DND-41 (cell line): ENCODE measurements at regions not wholly inside any gene's neighbourhood (a gene's known extent, or its start where the extent isn't known, plus 50 kb on each side); places are given as distances from the start of the nearest gene placed in this dataset.

Experiments used
- ATAC-seq: fragments of 200-7000 bp; cut with Tn5 transposase; 3 replicates; pipeline ENCODE4 v1.9.1; 2021; ENCODE audit warnings: low read depth; ENCODE audit not compliant: insufficient read depth
- DNase-seq: peaks from one replicate; pipeline ENCODE4 v3.0.0-alpha.2; 2020
- H2AFZ ChIP-seq: 2 replicates; pipeline ENCODE4 v1.6.0; 2012; ENCODE audit warnings: low read depth, low read length
- H3K27ac ChIP-seq: 2 replicates; pipeline ENCODE4 v1.5.1; 2012; ENCODE audit warnings: low read length, inconsistent platforms
- H3K27me3 ChIP-seq: fragments of 200-600 bp; sonication (generic); 2 replicates; pipeline ENCODE4 v1.6.0; 2012; ENCODE audit warnings: low read length, mild to moderate bottlenecking, inconsistent platforms; ENCODE audit not compliant: insufficient read depth, poor library complexity
- H3K36me3 ChIP-seq: 2 replicates; pipeline ENCODE4 v1.5.1; 2012; ENCODE audit warnings: low read length, inconsistent platforms; ENCODE audit not compliant: insufficient read depth
- H3K4me1 ChIP-seq: 2 replicates; pipeline ENCODE4 v1.5.1; 2012; ENCODE audit warnings: mild to moderate bottlenecking, low read length; ENCODE audit not compliant: insufficient read depth
- H3K4me2 ChIP-seq: 2 replicates; pipeline ENCODE4 v1.6.0; 2012; ENCODE audit warnings: mild to moderate bottlenecking, moderate library complexity, low read length, inconsistent platforms; ENCODE audit not compliant: insufficient read depth
- H3K4me3 ChIP-seq, 2 experiments: fragments of 200-600 bp in 1 of 2; shearing (Covaris generic) in 1 of 2; 2 replicates each; pipeline ENCODE4 v1.5.1; 2012 to 2016; ENCODE audit warnings: inconsistent platforms in 2 of 2, low read length in 2 of 2, mild to moderate bottlenecking in 2 of 2, low read depth in 1 of 2, moderate library complexity in 1 of 2
- H3K79me2 ChIP-seq: 2 replicates; pipeline ENCODE4 v1.6.0; 2012; ENCODE audit warnings: low read length, inconsistent platforms; ENCODE audit not compliant: insufficient read depth
- H3K9ac ChIP-seq: 2 replicates; pipeline ENCODE4 v1.6.0; 2012; ENCODE audit warnings: low read depth, mild to moderate bottlenecking, inconsistent platforms, low read length, moderate library complexity
- H3K9me3 ChIP-seq: 2 replicates; pipeline ENCODE4 v1.5.1; 2012; ENCODE audit warnings: low read length, moderate library complexity, mild to moderate bottlenecking, inconsistent platforms; ENCODE audit not compliant: insufficient read depth, severe bottlenecking
- H4K20me1 ChIP-seq: 2 replicates; pipeline ENCODE4 v1.6.0; 2012; ENCODE audit warnings: low read length; ENCODE audit not compliant: insufficient read depth
- CTCF ChIP-seq: IDR thresholded peaks from 2 replicates; pipeline ENCODE4 v1.5.1; 2012; ENCODE audit warnings: borderline replicate concordance, low read length, moderate library complexity, mild to moderate bottlenecking; ENCODE audit not compliant: poor library complexity, severe bottlenecking; ENCODE audit errors: extremely low read depth
- EZH2 ChIP-seq: IDR thresholded peaks from 3 replicates; pipeline ENCODE4 v1.6.1; 2012; ENCODE audit warnings: borderline replicate concordance, low read depth, mild to moderate bottlenecking, moderate library complexity, low read length, inconsistent platforms; ENCODE audit not compliant: severe bottlenecking

- Histone ChIP-seq H3K36me3 (no peaks in the 10 kb centered on the region), H3K79me2 (no peaks in the 10 kb centered on the region), H3K9me3 (no peaks in the 10 kb centered on the region), H3K4me3 (no peak overlapping the region), H4K20me1 (no peaks in the 10 kb centered on the region), H3K4me2 (no peak overlapping the region), H3K4me1 (no peaks in the 10 kb centered on the region), H2AFZ (no peak overlapping the region; the same call in 1 of the 2 replicates), H3K9ac (no peak overlapping the region), H3K27me3 (no peaks in the 10 kb centered on the region), H3K27ac (no peak overlapping the region)
- ATAC-seq, result no peak
- no peak for TF ChIP-seq CTCF
- no peak for TF ChIP-seq EZH2
- no peak for DNase-seq
These were observed 1005.9 kb downstream of the PDHA2 start for GRCh38 chr4:96845819-96846218.

- Histone ChIP-seq H4K20me1 (no peaks in the 10 kb centered on the region), H3K9ac (no peak overlapping the region), H3K4me1 (no peaks in the 10 kb centered on the region), H3K79me2 (no peaks in the 10 kb centered on the region), H3K36me3 (no peaks in the 10 kb centered on the region), H3K4me2 (no peak overlapping the region), H3K27me3 (no peaks in the 10 kb centered on the region), H3K4me3 (no peak overlapping the region), H3K9me3 (peaks cover 28% of the 10 kb centered on the region), H3K27ac (no peak overlapping the region), H2AFZ (no peak overlapping the region)
- ATAC-seq (no peak), DNase-seq (no peak)
- no peak for TF ChIP-seq EZH2
- no peak for TF ChIP-seq CTCF
These were observed 1034.8 kb downstream of the PDHA2 start for GRCh38 chr4:96874657-96875056.

GRCh38 chr4:96879527-96879926 is 1039.6 kb downstream of the PDHA2 start:
- Histone ChIP-seq H3K79me2 (no peaks in the 10 kb centered on the region), H3K4me1 (no peaks in the 10 kb centered on the region), H4K20me1 (no peaks in the 10 kb centered on the region), H3K4me2 (no peak overlapping the region), H2AFZ (no peak overlapping the region), H3K36me3 (no peaks in the 10 kb centered on the region), H3K4me3 (no peak overlapping the region), H3K9ac (no peak overlapping the region), H3K27ac (no peak overlapping the region), H3K27me3 (no peaks in the 10 kb centered on the region), H3K9me3 (peaks cover 25% of the 10 kb centered on the region)
- TF ChIP-seq CTCF (no peak), EZH2 (no peak)
- no peak for DNase-seq
- ATAC-seq, result no peak

GRCh38 chr4:96887857-96888256 is 1048.0 kb downstream of the PDHA2 start:
- Histone ChIP-seq H4K20me1 (no peaks in the 10 kb centered on the region), H3K79me2 (no peaks in the 10 kb centered on the region), H3K36me3 (no peaks in the 10 kb centered on the region), H3K4me2 (no peak overlapping the region), H3K9ac (no peak overlapping the region), H3K4me3 (no peak overlapping the region), H3K27ac (no peak overlapping the region), H3K4me1 (no peaks in the 10 kb centered on the region), H3K9me3 (no peaks in the 10 kb centered on the region), H3K27me3 (no peaks in the 10 kb centered on the region), H2AFZ (peak overlapping the region; percentile 37; the same call in 1 of the 2 replicates)
- DNase-seq (no peak), ATAC-seq (no peak)
- TF ChIP-seq EZH2 (no peak), CTCF (no peak)
